ENCODE measurements at regions not wholly inside any gene's neighbourhood (a gene's known extent, or its start where the extent isn't known, plus 50 kb on each side); places are given as distances from the start of the nearest gene placed in this dataset.

DNA sequence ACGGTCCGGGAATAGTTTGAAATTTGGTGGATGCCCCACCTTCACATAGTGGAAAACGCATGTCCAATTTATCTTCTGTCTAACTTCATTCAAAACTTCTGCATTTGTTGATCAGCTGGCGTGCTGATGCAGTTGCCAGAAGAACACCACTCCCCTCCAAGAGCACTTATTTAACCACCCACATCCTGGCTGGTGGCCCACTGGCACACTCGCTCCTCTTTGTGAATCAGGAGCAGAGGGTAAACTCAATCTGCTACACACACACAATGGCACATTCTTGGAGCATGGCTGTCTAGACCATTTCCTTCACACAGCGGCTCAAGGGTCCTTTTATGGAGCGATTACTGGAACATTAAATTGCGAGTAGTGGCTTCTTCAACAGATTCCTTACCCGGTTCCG lies 55.1 kb upstream of the CEP162 start:
- in situ Hi-C loops (cut with MboI; ENCODE audit: low sequenced_read_pairs, unreplicated experiment) = no loop called here
- no peak for DNase-seq (ENCODE audit: low spot score)
- no peak for TF ChIP-seq CTCF (IDR thresholded peaks at IDR 0.05; ENCODE audit: borderline replicate concordance, control extremely low read depth, extremely low read depth, insufficient read depth, missing control alignments)

GRCh38 chr6:84280639-84281038 lies 53.2 kb upstream of the CEP162 start:
- in situ Hi-C loops (cut with MboI; ENCODE audit: low sequenced_read_pairs, unreplicated experiment) = no loop called here
- no peak for DNase-seq (ENCODE audit: low spot score)
- no peak for TF ChIP-seq CTCF (IDR thresholded peaks at IDR 0.05; ENCODE audit: borderline replicate concordance, control extremely low read depth, extremely low read depth, insufficient read depth, missing control alignments)

DNA sequence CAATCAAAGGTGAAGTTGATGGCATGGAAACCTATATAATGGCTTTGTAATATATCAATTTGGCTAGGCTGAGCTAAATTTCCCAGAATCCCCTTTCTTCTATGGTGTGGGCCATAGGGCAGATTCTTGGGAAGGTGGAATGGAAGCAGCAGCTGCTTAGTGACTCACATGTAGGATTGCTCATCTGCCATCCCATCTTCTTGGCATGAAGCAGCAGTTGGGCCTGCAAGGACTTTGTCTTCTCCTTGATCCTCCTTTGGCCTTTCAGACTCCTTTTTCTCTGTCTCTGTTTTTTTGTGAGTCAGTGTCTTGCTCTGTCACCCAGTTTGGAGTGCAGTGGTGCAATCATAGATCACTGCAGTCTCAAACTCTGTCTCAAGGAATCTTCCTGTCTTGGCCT lies 52.6 kb upstream of the CEP162 start:
- DNase-seq (ENCODE audit: low spot score) = no peak
- TF ChIP-seq CTCF (IDR thresholded peaks at IDR 0.05; ENCODE audit: borderline replicate concordance, control extremely low read depth, extremely low read depth, insufficient read depth, missing control alignments) = no peak
- in situ Hi-C loops (cut with MboI; ENCODE audit: low sequenced_read_pairs, unreplicated experiment) = no loop called here

- no peak for DNase-seq (ENCODE audit: low spot score)
- TF ChIP-seq CTCF (IDR thresholded peaks at IDR 0.05; ENCODE audit: borderline replicate concordance, control extremely low read depth, extremely low read depth, insufficient read depth, missing control alignments) = no peak
- in situ Hi-C loops (cut with MboI; ENCODE audit: low sequenced_read_pairs, unreplicated experiment) = no loop called here
Measured at GRCh38 chr6:84278321-84278998, 51.0 kb upstream of the CEP162 start.
